GM20000 (cell line): ENCODE measurements at regions not wholly inside any gene's neighbourhood (a gene's known extent, or its start where the extent isn't known, plus 50 kb on each side); places are given as distances from the start of the nearest gene placed in this dataset.

Source experiments
- DNase-seq: peaks from one replicate; pipeline ENCODE4 v3.0.0; 2012; ENCODE audit warnings: low spot score
- TF ChIP-seq, protein P1 (sequence below): IDR thresholded peaks from 2 replicates; pipeline ENCODE4 v1.5.1; 2012; ENCODE audit warnings: mild to moderate bottlenecking, control low read depth; ENCODE audit errors: extremely low read depth, missing control alignments

GRCh38 chr10:44012921-44013320 is 364.2 kb upstream of the ZNF32 start:
- DNase-seq, result no peak

DNA sequence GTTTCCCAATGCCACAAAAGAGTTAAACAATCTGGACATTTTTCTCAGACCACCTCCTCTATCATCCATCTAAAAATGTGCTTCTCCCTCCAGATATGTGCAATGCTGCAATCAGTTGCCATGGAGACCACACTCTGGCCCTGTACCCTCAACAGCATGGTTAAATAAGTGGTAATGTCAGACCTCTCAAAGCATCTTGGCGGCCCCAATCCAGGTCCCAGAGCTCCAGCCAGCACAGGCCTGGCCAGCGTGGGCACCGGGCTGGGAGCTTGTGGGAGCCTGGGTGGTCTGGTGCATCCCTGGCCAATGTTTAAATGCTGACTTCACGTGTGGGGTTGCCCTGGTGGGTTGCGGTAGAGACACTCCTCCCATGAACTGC is 362.9 kb upstream of the ZNF32 start:
- DNase-seq, result no peak

More at GRCh38 chr10:44012921-44013320, 364.2 kb upstream of the ZNF32 start:
- TF ChIP-seq, protein P1, sequence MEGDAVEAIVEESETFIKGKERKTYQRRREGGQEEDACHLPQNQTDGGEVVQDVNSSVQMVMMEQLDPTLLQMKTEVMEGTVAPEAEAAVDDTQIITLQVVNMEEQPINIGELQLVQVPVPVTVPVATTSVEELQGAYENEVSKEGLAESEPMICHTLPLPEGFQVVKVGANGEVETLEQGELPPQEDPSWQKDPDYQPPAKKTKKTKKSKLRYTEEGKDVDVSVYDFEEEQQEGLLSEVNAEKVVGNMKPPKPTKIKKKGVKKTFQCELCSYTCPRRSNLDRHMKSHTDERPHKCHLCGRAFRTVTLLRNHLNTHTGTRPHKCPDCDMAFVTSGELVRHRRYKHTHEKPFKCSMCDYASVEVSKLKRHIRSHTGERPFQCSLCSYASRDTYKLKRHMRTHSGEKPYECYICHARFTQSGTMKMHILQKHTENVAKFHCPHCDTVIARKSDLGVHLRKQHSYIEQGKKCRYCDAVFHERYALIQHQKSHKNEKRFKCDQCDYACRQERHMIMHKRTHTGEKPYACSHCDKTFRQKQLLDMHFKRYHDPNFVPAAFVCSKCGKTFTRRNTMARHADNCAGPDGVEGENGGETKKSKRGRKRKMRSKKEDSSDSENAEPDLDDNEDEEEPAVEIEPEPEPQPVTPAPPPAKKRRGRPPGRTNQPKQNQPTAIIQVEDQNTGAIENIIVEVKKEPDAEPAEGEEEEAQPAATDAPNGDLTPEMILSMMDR, result no peak

GRCh38 chr10:44010873-44011602 is 362.4 kb upstream of the ZNF32 start:
- peak; percentile 72 for DNase-seq

More for the DNA sequence above, 362.9 kb upstream of the ZNF32 start:
- TF ChIP-seq, protein P1, result no peak

GRCh38 chr10:44009891-44010632 is 361.4 kb upstream of the ZNF32 start:
- DNase-seq, result no peak
- TF ChIP-seq, protein P1, result no peak

More at GRCh38 chr10:44010873-44011602, 362.4 kb upstream of the ZNF32 start:
- TF ChIP-seq, protein P1, result no peak

- TF ChIP-seq, protein P1, result no peak
- DNase-seq, result no peak
These were observed 360.4 kb upstream of the ZNF32 start for GRCh38 chr10:44008917-44009709.

DNA sequence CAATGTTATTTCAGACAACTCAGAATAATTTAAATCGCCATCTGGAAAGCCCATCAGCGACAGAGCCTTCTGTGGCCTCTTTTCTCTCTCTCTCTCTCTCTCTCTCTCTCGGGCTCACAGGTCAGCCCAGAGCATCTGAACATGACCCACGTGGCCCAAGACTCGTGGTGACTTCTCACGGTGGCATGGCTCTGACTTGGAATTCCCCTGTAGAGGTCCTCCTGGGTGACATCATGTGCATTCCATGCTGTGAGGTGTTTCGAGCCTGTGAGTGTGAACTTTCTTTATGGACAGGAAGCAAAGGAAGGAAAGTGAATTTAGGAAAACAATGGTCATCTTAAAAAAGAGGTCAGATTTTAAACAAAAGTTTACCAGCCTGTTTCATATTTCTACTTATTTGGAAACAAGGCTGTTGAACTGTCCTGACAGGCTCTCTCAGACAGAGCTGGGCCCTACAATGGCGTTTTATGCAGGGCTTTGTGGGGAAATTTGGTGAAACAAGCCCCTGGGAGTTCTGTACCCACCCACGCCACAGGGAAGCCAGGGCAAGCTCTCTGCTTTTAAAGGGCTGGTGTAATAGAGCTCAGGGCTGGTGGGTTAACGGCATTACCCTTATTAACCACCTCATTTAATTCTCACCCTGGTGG is 359.7 kb upstream of the ZNF32 start:
- DNase-seq, result peak; percentile 60
- TF ChIP-seq, protein P1, result no peak
